Stimulated activated CD8-positive, alpha-beta memory T cell treated with anti-CD3 and anti-CD28 coated beads, Interleukin-15, amount 100 ng/mL, for 1 hour (primary cell): ENCODE measurements at regions not wholly inside any gene's neighbourhood (a gene's known extent, or its start where the extent isn't known, plus 50 kb on each side); places are given as distances from the start of the nearest gene placed in this dataset.
"Not testable (repeated sequence)": the region's sequence is repeated elsewhere in the genome, so short reads cannot be mapped to it uniquely, and the experiment has no call there.

ENCODE experiments used
- DNase-seq: peaks from one replicate; pipeline ENCODE4 v3.0.0-alpha.2; 2020; ENCODE audit warnings: low read depth

DNA sequence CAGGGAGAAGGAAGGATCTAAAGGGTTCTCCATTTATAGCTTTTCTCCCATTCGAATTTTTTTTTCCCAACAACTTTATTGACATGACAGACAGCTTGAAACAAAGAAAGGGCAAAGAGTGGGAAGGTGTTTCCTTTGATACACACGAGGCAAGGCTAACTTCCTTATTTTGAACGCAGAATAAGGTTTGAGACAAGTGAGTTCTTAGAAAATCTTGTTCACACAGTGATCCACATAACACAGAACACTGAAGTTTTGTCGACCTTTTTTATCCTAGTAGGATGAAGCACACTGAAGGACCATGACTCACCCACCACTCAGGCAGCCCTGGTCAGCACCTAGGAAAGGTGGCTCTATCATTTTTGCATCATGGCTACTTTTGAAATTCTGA lies 425.8 kb upstream of the MDFIC2 start:
- DNase-seq = no peak

- no peak for DNase-seq
Observed at GRCh38 chr3:70737666-70738290, 425.3 kb upstream of the MDFIC2 start.

- DNase-seq = no peak
Observed at GRCh38 chr3:70736009-70736408, 423.6 kb upstream of the MDFIC2 start.

GRCh38 chr3:70734756-70735155 lies 422.3 kb upstream of the MDFIC2 start:
- no peak for DNase-seq

DNA sequence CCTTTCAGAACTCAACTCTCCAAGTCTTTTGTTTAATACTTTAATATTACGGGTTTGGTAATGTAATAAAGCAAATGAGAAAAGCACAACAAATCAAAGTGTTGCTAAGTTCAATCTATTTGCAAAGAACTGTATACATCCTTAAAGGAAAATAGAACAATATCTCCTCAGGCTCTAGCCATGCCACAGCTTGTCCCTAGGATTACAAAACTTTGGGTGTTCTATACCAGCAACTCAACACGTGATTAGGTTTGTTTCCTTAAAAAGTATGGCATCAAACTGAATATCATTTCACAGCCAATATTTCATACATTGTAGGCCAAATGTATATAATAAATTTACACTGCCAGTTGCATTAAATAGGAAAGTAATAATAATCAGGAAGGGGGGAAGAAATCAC lies 418.6 kb upstream of the MDFIC2 start:
- no peak for DNase-seq

DNA sequence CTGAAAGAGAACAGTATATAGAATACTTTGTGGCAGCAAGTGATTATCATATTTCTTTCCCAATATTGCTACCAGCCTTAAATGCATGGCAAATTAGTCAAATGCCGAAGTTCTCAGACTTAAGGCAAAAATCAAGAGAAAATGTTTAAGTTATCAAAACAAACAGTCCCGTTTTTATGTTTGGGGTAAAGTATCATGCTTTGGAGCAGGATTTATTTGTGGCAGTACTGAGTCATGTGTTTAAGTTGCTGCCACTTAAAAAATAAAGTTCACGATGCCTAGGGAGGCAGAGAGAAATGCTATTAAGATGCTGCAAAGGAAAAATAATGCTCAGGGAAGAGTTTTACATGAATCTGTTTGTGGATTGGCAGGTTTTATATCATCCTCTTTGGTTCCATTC lies 417.4 kb upstream of the MDFIC2 start:
- no peak for DNase-seq

DNA sequence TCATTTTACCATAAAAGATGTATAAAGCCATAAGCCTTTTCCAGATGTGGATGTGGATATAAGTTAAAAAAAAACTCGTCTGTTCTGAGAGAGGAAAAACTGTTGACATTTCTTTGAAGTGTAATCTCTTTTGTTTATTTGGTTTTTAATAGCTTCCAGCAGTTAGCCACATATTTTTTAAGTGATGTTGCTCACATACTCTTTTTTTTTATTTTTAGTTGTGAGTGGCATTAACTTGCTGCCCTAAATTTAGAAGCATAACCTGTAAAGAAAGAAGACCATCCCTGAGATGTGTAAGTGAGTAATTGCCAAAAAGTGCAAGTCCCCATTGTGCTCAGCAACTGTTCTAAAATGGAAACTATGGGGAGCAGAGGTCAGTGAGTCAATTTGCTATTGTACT lies 415.9 kb upstream of the MDFIC2 start:
- no peak for DNase-seq

- DNase-seq = no peak
Observed at GRCh38 chr3:70726961-70727360, 414.5 kb upstream of the MDFIC2 start.

- DNase-seq = no peak
Observed at GRCh38 chr3:70726096-70726938, 413.9 kb upstream of the MDFIC2 start.

DNA sequence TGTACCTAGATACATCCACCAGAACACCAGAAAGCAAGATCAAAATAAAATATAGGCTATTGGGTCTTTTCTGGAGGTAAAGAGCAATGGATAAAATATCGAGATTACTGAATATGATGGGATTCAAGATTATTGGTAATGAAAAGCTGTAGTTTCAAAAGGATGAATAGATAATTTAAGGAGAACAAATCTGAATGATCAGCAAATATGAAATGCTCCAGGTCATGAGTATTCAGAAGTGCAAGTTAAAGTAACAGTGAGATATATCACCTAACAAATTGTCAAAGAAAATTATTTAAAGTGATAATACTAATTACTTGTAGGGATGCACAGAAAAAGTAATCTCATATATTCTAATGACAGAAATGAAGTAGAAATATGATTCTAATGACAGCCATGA lies 409.6 kb upstream of the MDFIC2 start:
- no peak for DNase-seq

DNA sequence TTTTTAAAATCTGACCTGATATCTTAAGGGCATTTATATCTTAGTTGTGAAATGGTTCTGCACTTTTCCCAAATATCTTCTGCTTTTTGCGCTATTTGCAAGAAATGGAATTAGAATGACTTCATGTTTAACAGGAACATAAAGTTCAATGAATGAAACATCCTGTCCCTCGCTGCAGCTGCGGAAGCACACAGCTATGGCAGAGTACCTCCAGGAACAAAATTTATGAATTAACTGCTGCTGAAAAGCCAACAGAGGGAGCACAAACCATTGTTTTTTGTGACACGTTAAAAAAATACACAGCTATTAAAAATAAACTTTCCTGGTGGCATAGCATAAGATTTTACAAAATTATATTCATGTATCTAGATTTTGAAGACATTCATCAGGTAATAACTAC lies 404.4 kb upstream of the MDFIC2 start:
- DNase-seq = no peak

DNA sequence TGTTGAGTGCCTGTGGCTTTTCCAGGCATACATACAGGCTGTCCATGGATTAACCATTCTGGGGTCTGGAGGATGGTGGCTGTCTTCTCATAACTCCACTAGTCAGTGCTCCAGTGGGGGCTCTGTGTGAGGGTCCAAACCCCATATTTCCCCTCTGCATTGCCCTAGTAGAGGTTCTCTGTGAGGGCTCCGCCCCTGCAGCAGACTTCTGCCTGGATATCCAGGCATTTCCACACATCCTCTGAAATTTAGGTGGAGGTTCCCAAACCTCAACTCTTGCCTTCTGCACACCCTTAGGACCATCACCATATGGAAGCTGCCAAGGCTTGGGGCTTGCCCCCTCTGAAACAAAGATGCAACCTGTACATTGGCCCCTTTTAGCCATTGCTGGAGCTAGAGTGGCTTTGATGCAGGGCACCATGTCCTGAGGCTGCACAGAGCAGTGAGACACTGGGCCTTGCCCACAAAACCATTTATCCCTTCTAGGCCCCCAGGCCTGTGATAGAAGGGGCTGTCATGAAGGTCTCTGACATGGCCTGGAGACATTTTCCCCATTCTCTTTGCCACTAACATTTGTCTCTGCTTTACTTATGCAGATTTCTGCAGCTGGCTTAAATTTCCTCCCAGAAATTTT lies 400.1 kb upstream of the MDFIC2 start:
- no peak for DNase-seq

GRCh38 chr3:70703305-70704102 lies 391.1 kb upstream of the MDFIC2 start:
- DNase-seq = no peak

DNA sequence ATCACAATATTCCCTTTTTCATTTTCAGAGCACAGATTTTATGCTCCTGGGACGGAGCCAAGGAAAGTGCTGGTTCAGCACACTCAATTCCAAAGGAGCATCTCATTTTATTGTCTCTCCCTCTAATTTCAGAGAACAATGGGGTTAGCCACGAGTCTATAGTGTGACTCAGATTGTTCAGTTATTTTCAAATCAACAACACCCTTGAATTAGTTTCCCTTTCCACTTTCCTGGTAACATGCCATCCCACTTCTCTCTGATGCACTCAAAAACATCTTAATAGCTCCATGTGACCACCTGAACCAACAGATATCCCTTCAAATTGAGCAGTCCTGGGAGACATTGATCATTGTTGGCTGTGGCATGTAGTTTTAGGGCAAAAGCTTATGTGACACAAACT lies 389.7 kb upstream of the MDFIC2 start:
- no peak for DNase-seq

DNA sequence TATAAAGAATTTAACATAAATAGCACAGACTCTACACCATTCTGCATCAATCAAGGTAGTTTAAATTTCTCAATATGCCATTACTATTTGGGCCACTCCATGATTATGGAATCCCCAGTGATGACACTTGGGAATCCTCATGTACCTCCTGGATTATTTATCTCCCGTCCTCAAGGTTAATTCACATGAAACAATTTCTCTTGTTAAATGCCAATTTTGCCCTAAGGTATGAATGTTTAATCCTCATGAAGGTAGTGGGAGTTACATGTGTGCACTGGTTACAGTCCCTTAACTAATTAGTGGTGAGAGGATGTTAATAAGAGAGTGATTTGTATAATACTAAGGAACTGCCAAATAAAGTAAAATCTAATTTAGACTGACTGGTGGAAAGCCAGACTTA lies 372.3 kb upstream of the MDFIC2 start:
- DNase-seq = no peak

DNA sequence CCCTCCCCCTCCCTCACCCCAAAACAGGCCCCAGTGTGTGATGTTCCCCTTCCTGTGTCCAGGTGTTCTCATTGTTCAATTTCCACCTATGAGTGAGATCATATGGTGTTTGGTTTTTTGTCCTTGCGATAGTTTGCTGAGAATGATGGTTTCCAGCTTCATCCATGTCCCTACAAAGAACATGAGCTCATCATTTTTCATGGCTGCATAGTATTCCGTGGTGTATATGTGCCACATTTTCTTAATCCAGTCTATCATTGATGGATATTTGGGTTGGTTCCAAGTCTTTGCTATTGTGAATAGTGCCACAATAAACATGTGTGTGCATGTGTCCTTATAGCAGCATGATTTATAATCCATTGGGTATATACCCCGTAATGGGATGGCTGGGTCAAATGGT lies 363.4 kb upstream of the MDFIC2 start:
- not testable (repeated sequence) for DNase-seq

DNA sequence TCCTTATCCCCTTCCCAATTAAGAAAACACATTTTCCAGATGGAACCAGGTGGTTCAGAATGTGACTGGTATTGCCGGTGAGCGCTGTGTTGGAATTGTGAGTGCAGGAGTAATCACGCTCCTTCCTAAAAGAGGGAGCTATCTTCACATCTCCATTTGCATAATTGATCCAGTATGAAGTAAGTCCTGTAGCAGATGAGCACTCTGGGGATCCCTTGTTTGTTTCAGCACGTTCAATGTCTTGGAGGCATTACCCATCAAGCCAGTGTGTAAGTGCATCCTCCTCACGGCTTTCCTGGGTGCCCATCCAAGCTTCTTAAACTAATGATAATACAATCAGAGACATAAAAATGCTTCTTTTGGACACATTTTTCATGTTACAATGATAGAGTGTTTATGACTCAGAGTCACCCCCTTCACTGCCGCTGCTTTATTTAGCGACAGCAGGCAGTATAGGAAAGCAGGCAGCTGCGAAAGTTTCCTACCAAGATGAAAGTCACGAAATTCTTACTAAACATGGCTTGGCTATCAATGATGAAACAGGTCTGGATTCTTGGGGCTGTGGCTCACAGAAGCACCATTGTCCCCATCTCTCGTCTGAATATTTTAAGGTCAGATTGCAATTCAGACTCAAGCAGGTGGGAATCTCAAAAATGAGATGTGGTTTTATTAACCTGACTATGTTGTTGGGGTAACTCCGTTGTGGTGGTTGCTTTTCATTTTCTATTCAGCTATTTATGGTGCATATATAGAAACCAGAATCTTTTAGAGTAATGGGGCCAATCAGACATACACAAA lies 346.3 kb upstream of the MDFIC2 start:
- DNase-seq = no peak

DNA sequence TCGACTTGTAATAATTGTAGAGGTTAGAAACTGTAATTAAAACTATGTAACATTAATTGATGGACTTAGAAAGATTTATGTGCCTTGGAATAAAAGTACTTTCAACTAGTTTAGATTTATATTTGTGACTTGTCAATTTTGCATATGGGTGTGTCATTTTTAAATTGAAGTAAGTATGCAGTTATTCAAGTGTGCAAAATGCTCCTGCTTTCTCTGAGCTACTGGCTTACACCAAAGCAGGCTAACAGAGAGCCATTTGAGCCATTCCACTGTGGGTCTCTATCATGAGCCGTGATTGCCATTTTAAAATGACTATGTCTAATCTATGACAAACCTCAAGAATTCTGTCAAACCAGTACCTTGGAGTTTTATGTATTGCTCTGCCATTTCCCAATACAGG lies 345.0 kb upstream of the MDFIC2 start:
- no peak for DNase-seq

- no peak for DNase-seq
Observed at GRCh38 chr3:70647823-70648222, 335.4 kb upstream of the MDFIC2 start.

GRCh38 chr3:70647094-70647493 lies 334.7 kb upstream of the MDFIC2 start:
- DNase-seq = no peak

DNA sequence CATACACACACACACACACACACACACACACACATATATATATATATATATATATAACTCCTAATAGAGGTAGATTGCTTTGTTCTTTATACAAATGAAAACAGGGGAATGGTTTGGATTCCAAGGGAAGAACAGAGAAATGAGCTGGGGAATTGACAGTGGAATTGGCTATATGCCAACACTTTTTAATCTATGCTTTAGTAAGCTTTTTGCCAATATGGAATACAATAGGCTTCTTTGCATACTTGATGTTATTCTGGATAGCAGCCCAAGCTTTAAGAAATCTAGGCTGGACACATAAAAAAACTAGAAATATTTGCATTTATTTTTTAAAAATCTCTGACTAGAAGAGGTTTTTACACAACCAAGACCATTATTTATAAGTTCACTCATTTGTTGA lies 334.2 kb upstream of the MDFIC2 start:
- no peak for DNase-seq

DNA sequence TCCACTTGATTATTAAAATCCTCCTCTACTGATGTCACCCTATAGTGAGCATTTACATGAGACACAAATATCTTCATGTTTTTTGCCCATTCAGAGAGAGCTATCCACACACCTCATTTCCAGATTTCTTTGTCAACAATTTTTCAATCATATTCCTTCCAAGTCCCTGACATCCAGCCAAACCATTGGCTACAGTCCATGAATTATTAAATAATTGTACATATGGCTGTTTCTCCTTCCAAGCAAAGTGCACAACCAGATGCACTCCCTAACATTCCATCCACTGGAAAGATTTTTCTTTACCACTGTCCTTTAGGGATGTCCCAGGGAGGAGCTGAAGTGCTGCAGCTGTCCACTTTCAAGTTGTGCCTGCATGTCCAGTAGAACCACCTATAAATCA lies 328.0 kb upstream of the MDFIC2 start:
- DNase-seq = no peak
